Left ventricle myocardium inferior (tissue), 1 donor: ENCODE measurements at regions not wholly inside any gene's neighbourhood (a gene's known extent, or its start where the extent isn't known, plus 50 kb on each side); places are given as distances from the start of the nearest gene placed in this dataset.

Source experiments
- DNase-seq: peaks from one replicate; pipeline ENCODE4 v3.0.0-alpha.2; 2020
- H3K27ac ChIP-seq: fragments of 200-600 bp; replicated peaks from 2 replicates; pipeline ENCODE4 v1.8.0; 2021
- H3K27me3 ChIP-seq: fragments of 200-600 bp; 2 replicates; pipeline ENCODE4 v1.8.0; 2021; ENCODE audit warnings: low read depth
- H3K36me3 ChIP-seq: fragments of 200-600 bp; 2 replicates; pipeline ENCODE4 v1.8.0; 2021
- H3K4me1 ChIP-seq: fragments of 200-600 bp; 2 replicates; pipeline ENCODE4 v1.8.0; 2021
- H3K4me3 ChIP-seq: fragments of 200-600 bp; 2 replicates; pipeline ENCODE4 v1.8.0; 2021; ENCODE audit warnings: mild to moderate bottlenecking, moderate library complexity
- H3K9me3 ChIP-seq: fragments of 200-600 bp; replicated peaks from 2 replicates; pipeline ENCODE4 v1.8.0; 2021
- intact Hi-C: fragments of 100-400 bp; cut with micrococcal nuclease; formaldehyde crosslinking; loops from one replicate; pipeline ENCODE4 v1.11.0; 2022
- TF ChIP-seq, protein P1 (sequence below): fragments of 200-600 bp; IDR thresholded peaks from 2 replicates; pipeline ENCODE4 v1.8.0; 2021; ENCODE audit warnings: antibody characterized with exemption, mild to moderate bottlenecking, borderline replicate concordance
- donor health status: DM: no; HTN: yes; CAD: no; lungs with severe emphysema.

DNA sequence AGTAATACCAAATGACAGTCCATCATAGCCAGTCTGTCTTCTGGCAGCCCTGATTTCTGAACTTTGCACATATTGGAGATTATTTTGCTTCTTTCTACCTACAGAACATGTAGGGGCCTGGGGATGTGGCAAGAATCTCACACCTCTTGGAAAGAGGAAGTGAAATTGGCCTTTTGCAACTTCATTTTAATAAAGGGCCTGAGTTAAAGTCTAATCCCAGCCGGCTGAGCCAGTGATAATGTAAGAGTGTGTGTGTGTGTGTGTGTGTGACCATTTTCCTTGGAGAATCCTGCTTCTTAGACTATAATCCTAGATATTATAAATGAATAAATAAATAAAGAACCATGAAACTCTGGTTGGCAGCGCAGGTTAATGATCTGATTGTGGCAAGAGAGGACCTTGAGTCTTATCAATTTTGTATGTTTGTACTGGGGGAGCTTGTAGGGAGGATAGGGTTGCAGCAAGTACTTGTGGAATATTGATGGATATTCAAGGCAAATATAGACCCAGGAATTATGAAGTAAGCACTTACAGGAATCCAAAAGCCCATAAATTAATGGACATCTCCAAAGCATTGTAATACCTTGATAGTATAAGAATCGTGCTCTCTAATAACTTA lies 233.2 kb upstream of the AMIGO2 start:
- Histone ChIP-seq H3K4me1 (peaks cover 15% of the 10 kb centered on the region), H3K27ac (no peak overlapping the region), H3K36me3 (no peaks in the 10 kb centered on the region), H3K4me3 (no peak overlapping the region), H3K27me3 (no peaks in the 10 kb centered on the region), H3K9me3 (no peaks in the 10 kb centered on the region)
- TF ChIP-seq, protein P1, sequence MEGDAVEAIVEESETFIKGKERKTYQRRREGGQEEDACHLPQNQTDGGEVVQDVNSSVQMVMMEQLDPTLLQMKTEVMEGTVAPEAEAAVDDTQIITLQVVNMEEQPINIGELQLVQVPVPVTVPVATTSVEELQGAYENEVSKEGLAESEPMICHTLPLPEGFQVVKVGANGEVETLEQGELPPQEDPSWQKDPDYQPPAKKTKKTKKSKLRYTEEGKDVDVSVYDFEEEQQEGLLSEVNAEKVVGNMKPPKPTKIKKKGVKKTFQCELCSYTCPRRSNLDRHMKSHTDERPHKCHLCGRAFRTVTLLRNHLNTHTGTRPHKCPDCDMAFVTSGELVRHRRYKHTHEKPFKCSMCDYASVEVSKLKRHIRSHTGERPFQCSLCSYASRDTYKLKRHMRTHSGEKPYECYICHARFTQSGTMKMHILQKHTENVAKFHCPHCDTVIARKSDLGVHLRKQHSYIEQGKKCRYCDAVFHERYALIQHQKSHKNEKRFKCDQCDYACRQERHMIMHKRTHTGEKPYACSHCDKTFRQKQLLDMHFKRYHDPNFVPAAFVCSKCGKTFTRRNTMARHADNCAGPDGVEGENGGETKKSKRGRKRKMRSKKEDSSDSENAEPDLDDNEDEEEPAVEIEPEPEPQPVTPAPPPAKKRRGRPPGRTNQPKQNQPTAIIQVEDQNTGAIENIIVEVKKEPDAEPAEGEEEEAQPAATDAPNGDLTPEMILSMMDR = no peak
- intact Hi-C loops = no loop called here
- DNase-seq = no peak

DNA sequence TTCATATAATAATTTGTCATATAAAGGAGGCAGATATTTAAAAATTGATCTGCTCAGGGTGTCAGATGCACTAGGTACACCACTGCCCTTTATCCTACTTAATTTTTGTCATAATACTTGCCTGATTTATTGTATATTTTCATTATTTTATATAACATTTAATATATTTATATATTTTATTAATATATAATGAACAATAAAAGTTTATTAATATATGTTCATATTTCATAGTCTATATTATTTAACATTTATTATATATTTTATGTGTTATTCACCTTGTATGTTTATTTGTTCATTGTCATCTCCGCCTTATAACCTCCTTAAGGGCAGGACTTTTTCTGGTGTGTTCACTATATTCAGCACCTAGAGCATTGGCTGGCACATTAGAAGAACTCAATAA lies 232.4 kb upstream of the AMIGO2 start:
- Histone ChIP-seq H3K4me3 (no peak overlapping the region), H3K9me3 (no peaks in the 10 kb centered on the region), H3K36me3 (no peaks in the 10 kb centered on the region), H3K27me3 (no peaks in the 10 kb centered on the region), H3K27ac (no peak overlapping the region), H3K4me1 (peaks cover 13% of the 10 kb centered on the region)
- DNase-seq = no peak
- TF ChIP-seq, protein P1 = no peak
- intact Hi-C loops = no loop called here

DNA sequence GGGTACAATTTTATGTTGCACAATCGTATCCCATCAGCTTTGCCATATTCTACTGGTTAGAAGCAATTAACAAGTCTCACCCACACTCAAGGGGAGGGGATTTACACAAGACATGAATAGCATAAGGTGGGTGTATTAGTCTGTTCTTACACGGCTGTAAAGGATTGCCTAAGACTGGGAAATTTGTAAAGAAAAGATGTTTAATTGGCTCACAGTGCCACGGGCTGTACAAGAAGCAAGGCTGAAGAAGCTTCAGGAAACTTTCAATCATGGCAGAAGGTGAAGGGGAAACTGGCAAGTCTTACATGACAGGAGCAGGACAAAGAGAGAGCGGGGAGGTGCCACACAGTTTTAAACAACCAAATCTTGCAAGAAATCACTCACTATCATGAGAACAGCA lies 231.8 kb upstream of the AMIGO2 start:
- H3K36me3 ChIP-seq = no peaks in the 10 kb centered on the region
- H3K4me1 ChIP-seq = peaks cover 7% of the 10 kb centered on the region
- H3K9me3 ChIP-seq = no peaks in the 10 kb centered on the region
- DNase-seq = no peak
- intact Hi-C loops = no loop called here
- H3K27me3 ChIP-seq = no peaks in the 10 kb centered on the region
- no peak overlapping the region for H3K4me3 ChIP-seq
- no peak overlapping the region for H3K27ac ChIP-seq
- TF ChIP-seq, protein P1 = no peak

DNA sequence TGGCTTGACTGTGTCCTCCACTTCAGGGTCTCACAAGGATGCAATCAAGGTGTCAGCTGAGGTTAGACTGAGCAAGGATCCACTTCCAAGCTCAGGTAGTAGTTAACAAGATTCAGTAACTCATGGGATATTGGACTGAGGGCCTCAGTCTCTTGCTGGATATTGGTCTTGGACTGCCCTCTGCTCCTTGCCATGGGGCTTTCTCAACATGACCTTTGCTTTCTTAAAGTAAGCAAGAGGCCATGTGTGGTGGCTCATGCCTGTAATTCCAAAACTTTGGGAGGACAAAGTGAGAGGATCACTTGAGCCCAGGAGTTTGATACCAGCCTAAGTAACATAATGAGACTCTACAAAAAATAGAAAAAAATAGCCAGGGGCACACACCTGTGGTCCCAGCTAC lies 231.3 kb upstream of the AMIGO2 start:
- H3K4me1 ChIP-seq = peaks cover 1% of the 10 kb centered on the region
- H3K27ac ChIP-seq = no peak overlapping the region
- TF ChIP-seq, protein P1 = no peak
- no peak overlapping the region for H3K4me3 ChIP-seq
- no peaks in the 10 kb centered on the region for H3K9me3 ChIP-seq
- no peaks in the 10 kb centered on the region for H3K36me3 ChIP-seq
- no peak for DNase-seq
- peaks cover 3% of the 10 kb centered on the region for H3K27me3 ChIP-seq
- intact Hi-C loops = no loop called here

DNA sequence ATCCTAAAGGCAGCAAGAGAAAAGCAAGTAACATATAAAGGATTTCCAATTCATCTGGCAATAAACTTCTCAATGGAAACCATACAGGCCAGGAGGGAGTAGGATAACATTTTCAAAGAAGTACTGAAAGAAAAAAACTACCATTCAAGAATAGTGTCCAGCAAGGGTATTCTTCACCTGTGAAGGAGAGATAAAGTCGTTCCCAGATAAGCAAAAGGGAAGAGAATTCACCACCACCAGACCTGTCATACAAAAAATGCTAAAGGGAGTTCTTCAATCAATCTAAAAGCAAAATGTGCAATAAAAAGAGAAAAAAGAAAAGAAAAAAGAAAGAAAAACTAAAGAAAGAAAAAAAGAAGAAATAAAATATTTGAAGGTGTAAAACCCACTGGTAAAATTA lies 228.9 kb upstream of the AMIGO2 start:
- no peak overlapping the region for H3K27ac ChIP-seq
- intact Hi-C loops = loop anchor here (10.0 kb wide), 1 partner anchor 274 kb away; no protein-coding TSS in a partner anchor
- TF ChIP-seq, protein P1 = no peak
- H3K9me3 ChIP-seq = no peaks in the 10 kb centered on the region
- peaks cover 4% of the 10 kb centered on the region for H3K27me3 ChIP-seq
- H3K4me3 ChIP-seq = no peak overlapping the region
- DNase-seq = no peak
- H3K36me3 ChIP-seq = no peaks in the 10 kb centered on the region
- no peaks in the 10 kb centered on the region for H3K4me1 ChIP-seq
